G401 (cell line): ENCODE measurements at regions not wholly inside any gene's neighbourhood (a gene's known extent, or its start where the extent isn't known, plus 50 kb on each side); places are given as distances from the start of the nearest gene placed in this dataset.
A peak's percentile ranks its signal among the peaks of the same experiment; 100 is the strongest.

Source experiments
- DNase-seq: peaks from one replicate; pipeline ENCODE4 v3.0.0-alpha.2; 2015; ENCODE audit warnings: low spot score
- in situ Hi-C: cut with HindIII; loops from 2 replicates; pipeline ENCODE4 v1.10.0; 2016; ENCODE audit warnings: low sequenced_read_pairs, mixed read lengths

GRCh38 chr2:167424803-167425755, 536.8 kb downstream of the XIRP2 start:
- DNase-seq = no peak
- in situ Hi-C loops = no loop called here

DNA sequence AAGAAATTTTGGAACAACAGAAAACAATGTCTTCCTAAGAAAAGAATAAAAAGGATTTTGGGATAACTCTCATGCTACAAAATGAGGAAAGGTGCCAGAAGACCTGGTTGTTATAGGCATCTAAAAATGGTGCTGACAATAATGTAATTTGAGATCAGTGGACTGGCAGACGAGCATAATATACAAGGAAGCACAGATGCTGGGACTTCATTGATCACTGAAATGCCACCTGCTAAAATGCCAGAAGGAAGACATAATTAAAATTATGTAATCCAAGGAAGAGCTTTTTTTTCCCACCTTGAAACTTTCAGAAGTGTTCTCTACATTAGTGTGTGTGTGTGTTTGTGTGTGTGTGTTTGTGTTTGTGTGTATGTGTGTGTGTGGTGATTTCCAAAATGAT, 535.9 kb downstream of the XIRP2 start:
- peak; percentile 15 for DNase-seq

DNA sequence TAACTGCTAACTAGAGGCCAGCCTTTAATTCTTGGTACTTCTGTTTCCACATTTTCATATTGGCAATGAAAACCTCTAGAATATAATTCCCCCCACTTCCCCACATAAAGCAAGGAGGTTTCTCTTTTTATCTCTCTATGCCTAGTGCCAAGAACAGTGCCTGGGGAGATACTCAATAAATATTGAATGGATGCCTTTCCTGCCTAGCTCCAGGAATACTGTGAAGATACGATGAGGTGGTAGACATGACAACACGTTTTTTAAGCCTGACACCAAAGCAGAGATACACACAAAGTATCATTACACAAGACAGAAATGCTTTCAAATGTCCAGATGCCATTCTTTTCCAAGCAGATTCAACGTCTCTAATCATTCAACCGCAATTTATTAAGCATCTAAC, 535.5 kb downstream of the XIRP2 start:
- in situ Hi-C loops = no loop called here
- no peak for DNase-seq

More for the DNA sequence above, 535.9 kb downstream of the XIRP2 start:
- in situ Hi-C loops = no loop called here

GRCh38 chr2:167420211-167420610, 531.9 kb downstream of the XIRP2 start:
- no peak for DNase-seq
- in situ Hi-C loops = no loop called here

- no peak for DNase-seq
- in situ Hi-C loops = no loop called here
Observed at GRCh38 chr2:167415068-167415467, 526.8 kb downstream of the XIRP2 start.

GRCh38 chr2:167411367-167411766, 523.1 kb downstream of the XIRP2 start:
- in situ Hi-C loops = no loop called here
- DNase-seq = no peak

GRCh38 chr2:167406558-167406957, 518.3 kb downstream of the XIRP2 start:
- in situ Hi-C loops = no loop called here
- no peak for DNase-seq

DNA sequence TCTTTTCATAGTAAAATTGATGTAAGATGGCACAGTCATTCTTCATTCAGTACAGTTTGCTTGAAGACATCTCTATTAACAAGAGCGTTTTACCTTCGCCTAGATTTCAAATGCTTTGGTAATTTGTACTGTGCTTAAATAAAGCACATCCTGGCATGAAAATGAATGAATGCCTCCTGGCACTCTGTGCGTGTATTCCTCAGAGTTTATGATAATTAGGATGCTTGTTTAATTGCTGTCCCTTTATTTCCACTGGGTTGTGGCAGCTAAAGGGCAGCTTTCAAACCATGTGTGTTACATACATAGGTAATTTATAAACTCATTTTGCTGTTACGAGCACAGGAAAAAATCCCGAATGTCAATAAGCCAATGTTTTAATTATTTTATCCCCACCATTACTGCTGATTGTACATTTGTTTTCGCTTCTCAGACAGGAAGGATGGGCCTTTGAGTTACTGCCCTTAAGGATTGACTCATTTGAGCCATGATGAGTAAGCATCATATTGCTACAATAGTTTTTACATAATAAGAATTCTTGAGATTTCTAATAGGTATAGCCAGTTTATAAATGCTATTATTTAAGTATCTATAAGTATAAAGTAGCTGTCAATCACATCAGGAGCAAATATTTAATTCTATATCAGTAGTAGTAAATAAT, 516.5 kb downstream of the XIRP2 start:
- in situ Hi-C loops = no loop called here
- DNase-seq = no peak

DNA sequence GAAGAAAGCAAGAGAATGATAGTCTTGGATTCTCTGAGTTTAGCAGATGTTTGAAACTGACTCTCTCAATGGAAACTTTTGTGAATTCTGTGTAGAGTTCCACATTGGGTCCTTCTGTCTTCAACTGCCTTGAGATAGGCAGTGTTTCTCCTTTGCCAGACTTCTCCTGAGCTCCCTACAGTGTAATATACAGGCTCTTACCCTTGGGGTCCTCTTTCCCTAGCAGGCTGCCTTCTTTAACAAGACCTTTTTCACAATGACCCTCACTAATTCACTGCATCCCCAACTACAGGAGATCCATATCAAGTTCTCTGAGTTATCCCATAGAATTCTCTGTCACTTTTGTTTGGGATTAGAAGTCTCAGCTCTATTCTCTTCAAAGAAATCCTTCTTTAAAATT, 513.0 kb downstream of the XIRP2 start:
- in situ Hi-C loops = no loop called here
- DNase-seq = no peak

DNA sequence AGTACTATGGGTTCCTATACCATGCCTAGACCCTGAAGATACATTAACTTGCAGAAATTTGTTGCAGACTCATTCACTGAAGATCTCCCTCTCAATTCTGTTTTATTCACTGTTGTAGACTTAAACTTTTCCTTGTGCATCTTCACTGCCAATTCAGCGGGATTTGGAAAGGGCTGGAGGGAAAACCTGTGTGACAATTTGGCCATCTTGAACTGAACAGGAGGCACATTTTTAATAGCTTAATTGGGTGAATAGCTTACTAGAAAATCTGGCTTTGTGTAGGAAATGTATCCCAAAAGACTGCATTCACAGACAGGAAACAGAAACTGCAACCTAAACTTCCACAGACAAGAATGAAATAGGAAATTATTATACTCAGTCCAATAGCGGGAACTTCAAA, 512.3 kb downstream of the XIRP2 start:
- in situ Hi-C loops = no loop called here
- DNase-seq = peak; percentile 36

DNA sequence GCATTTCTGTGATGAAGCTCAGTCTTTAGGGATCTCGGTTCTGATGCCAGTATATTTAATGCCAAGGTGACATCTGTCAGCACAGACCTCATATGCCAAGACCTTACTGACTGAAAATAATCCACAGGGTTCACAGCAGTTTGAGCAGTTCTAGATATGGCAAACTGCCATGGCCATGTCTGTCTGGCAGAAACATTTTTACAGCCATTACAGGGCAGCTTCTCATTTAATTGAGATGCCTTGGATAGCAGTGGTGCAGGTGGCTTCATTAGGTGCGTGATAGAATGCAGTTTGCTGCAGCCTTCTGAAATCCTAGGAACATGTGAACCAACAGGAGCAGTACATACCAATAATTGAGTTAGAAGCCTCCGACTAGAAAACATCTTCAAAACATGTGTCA, 510.6 kb downstream of the XIRP2 start:
- in situ Hi-C loops = no loop called here
- peak; percentile 86 for DNase-seq

DNA sequence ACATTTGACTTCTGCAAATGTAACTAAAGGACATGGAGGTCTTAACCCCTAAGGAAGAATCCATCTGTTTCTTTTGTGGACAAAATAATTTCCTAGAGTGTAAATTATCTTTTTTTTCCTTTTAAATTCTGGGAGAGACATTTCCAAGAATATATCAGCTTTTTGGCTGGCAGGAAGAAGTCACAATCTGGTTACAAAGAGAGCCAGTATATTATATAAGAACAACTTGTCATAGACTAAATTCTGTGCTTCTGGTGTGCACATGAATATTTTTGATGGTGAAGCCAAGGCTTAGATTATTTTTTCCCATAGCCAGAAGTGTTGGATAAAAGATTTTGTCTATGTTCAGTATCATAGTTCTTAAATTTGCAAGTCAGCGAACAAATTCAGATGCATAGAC, 500.6 kb downstream of the XIRP2 start:
- in situ Hi-C loops = no loop called here
- DNase-seq = peak; percentile 47

GRCh38 chr2:167388497-167388896, 500.2 kb downstream of the XIRP2 start:
- peak; percentile 21 for DNase-seq
- in situ Hi-C loops = no loop called here

DNA sequence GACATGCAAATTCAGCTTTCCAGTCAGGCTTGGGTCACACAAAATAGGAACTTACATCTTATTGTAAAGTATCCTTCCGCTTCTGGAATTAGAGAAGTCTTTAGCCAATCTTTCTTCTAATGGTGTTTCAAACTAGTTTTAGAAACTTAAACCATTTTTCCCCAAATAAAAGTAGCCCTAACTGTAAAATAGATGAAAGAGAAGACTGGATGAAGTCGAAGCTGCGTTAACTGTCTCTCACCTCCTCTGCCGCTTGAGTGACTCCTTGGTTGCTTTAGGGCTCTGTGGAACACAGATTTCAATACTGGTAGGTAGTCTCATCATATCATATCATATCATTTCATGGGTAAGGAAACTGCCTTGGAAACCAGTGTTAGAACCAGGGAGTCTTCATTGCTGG, 498.4 kb downstream of the XIRP2 start:
- in situ Hi-C loops = no loop called here
- DNase-seq = no peak

- in situ Hi-C loops = no loop called here
- no peak for DNase-seq
Observed at GRCh38 chr2:167383610-167384194, 495.4 kb downstream of the XIRP2 start.

- in situ Hi-C loops = no loop called here
- DNase-seq = no peak
Observed at GRCh38 chr2:167381349-167381748, 493.1 kb downstream of the XIRP2 start.

DNA sequence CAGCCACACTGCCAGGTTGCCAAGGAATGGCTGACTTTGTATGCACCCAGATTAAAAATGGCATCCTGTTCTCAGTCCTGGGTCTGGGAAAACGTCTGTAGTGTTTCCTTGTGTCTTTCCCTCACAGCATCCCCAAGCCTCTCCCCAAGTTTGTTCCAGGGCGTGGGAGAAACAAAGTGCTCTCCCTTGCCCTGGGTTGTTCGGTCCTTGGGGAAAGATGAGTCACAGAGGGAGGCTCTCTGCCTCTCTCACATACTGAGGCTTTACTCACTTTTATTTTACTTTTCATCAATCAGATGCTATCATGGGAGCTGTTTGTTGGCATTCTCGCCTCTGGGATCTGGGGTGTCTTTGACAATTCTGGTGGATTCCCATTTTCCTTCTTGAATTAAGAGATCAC, 492.3 kb downstream of the XIRP2 start:
- no peak for DNase-seq
- in situ Hi-C loops = no loop called here

DNA sequence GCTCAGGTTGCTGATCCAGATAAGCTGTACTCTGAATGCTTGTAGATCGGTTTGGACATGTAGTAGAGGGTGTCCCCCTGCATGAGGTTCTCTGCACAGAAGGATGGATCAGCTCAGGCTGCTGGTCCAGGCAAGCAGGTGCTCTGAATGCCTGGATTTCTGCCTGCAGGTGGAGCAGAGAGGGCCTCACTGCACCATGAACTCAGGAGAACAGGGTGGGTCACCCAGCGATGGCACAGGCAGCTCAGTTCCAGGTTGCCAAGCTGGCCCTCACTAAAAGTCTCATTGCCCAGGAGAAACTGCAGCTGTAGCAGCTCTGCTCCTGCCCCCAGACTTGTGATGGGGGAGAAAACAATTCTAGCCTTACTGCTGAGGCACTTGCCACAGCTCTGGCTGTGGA, 491.8 kb downstream of the XIRP2 start:
- in situ Hi-C loops = no loop called here
- DNase-seq = no peak

DNA sequence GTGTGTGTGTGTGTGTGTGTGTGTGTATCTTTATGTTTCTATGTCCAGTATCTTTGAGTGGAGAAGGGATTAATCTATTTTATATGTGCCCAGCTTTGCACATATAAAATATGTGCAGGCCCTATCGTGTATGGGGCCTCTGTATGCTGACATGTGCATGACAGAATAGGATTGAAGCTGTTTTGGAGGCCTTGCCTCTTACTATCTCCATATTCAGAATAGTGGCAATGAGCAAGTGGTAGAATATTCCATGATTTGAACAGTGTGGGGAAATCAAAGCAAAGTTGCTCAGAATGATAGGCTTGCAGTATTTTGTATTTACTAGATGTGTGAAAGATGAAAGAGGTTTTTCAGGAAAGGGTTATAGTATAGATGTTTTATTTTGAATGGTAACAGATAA, 480.8 kb downstream of the XIRP2 start:
- no peak for DNase-seq
- in situ Hi-C loops = no loop called here

GRCh38 chr2:167368371-167368770, 480.1 kb downstream of the XIRP2 start:
- DNase-seq = no peak
- in situ Hi-C loops = no loop called here
